ENCODE measurements at regions not wholly inside any gene's neighbourhood (a gene's known extent, or its start where the extent isn't known, plus 50 kb on each side); places are given as distances from the start of the nearest gene placed in this dataset.
A peak's percentile ranks its signal among the peaks of the same experiment; 100 is the strongest.

DNA sequence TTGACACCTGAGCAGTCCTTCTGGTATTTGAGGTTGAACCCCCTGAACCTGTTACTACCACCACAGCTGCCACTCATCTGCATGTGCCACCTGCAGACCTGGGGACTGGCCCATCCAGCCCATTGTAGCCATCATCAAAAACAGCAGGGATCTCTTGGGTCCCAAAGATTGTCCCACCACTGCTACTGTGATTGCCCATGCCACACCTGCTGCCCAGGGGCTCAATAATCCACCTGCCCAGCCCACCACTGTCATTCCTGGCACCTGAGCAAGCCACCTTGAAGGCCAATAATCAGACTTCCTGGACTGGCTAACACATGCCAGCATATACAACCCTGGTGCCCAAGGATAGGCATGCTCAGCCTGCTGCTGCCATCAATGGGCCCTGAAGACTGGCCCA is 327.6 kb downstream of the CYRIA start:
- Histone ChIP-seq H3K9me3 (ENCODE audit: control insufficient read depth in 4 of 4, insufficient read depth in 3 of 4, low read length in 3 of 4) (peaks cover 0 to 6% (median 0%) of the 10 kb centered on the region in 4 donors), H3K27me3 (ENCODE audit: control insufficient read depth in 3 of 3, insufficient read depth in 3 of 3, low read length in 2 of 3) (no peaks in the 10 kb centered on the region), H3K4me1 (ENCODE audit: control insufficient read depth in 5 of 5, insufficient read depth in 5 of 5, low read length in 5 of 5) (peaks cover 0 to 17% (median 4%) of the 10 kb centered on the region in 5 donors), H3K36me3 (ENCODE audit: control insufficient read depth in 4 of 4, insufficient read depth in 4 of 4, low read length in 4 of 4) (no peaks in the 10 kb centered on the region), H3K27ac (ENCODE audit: low read depth in 1 of 2, low read length in 1 of 2) (no peak overlapping the region), H3K9ac (ENCODE audit: insufficient read depth in 1 of 2, low read length in 2 of 2) (no peak overlapping the region), H3K4me3 (no peak overlapping the region)
- no peak for ATAC-seq (ENCODE audit: insufficient read depth, low FRiP score)
- DNase-seq, result no peak
- TF ChIP-seq CTCF (IDR thresholded peaks at IDR 0.05; ENCODE audit: control extremely low read depth, extremely low read depth), result no peak

DNA sequence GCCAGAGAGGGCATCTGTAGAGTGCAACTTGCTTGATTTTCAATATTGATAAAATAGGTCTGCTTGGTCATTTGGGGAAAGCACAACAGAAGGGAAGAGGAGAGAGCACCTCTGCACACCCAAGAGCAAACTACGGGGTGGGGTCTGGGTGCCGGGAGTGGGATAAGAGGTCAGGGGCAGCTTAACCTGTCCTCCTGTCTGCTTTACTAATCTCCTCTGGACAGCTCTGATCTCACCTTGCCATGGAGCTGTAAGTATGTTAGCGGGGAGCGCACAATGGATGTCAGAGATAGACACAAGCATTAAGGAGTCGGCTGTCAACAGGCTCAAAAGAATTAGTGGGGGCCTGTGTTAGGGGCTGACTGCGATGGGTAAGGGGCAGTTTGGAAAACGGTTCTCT is 328.7 kb downstream of the CYRIA start:
- Histone ChIP-seq H3K27ac (ENCODE audit: low read depth in 1 of 2, low read length in 1 of 2) (no peak overlapping the region), H3K9ac (ENCODE audit: insufficient read depth in 1 of 2, low read length in 2 of 2) (no peak overlapping the region), H3K36me3 (ENCODE audit: control insufficient read depth in 4 of 4, insufficient read depth in 4 of 4, low read length in 4 of 4) (no peaks in the 10 kb centered on the region), H3K27me3 (ENCODE audit: control insufficient read depth in 3 of 3, insufficient read depth in 3 of 3, low read length in 2 of 3) (no peaks in the 10 kb centered on the region), H3K4me3 (no peak overlapping the region), H3K9me3 (ENCODE audit: control insufficient read depth in 4 of 4, insufficient read depth in 3 of 4, low read length in 3 of 4) (peaks cover 0 to 6% (median 0%) of the 10 kb centered on the region in 4 donors), H3K4me1 (ENCODE audit: control insufficient read depth in 5 of 5, insufficient read depth in 5 of 5, low read length in 5 of 5) (peaks cover 0 to 24% (median 10%) of the 10 kb centered on the region in 5 donors)
- 94 to 95% methylated on average over 7 of the region's 7 CpGs for WGBS, 2 donors
- no peak for ATAC-seq (ENCODE audit: insufficient read depth, low FRiP score)
- DNase-seq, result no peak
- TF ChIP-seq CTCF (IDR thresholded peaks at IDR 0.05; ENCODE audit: control extremely low read depth, extremely low read depth), result no peak

DNA sequence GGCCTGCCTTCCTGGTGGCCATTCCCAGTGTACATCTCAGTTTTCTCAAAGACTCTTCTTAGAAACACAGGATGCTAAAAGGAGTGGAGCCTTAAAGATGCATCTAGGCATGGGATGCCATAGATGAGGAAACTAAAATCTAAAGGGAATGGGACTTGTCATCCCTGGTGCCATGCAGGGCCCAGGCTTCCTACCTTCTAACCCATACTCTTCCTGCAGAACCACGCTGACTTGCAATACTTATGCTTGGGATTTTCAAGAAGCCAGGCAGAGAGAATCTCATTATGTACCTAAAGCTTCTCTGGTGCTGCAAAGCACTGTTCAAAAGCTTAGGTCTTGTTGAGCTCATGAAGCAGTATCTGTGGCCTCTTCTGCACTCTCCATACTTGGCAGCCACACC is 329.1 kb downstream of the CYRIA start:
- H3K9ac ChIP-seq (ENCODE audit: insufficient read depth in 1 of 2, low read length in 2 of 2), result no peak overlapping the region
- peaks cover 0 to 6% (median 0%) of the 10 kb centered on the region in 4 donors for H3K9me3 ChIP-seq (ENCODE audit: control insufficient read depth in 4 of 4, insufficient read depth in 3 of 4, low read length in 3 of 4)
- no peak for TF ChIP-seq CTCF (IDR thresholded peaks at IDR 0.05; ENCODE audit: control extremely low read depth, extremely low read depth)
- H3K4me3 ChIP-seq, result no peak overlapping the region
- 83 to 95% methylated on average over 1 of the region's 1 CpG for WGBS, 2 donors
- no peaks in the 10 kb centered on the region for H3K27me3 ChIP-seq (ENCODE audit: control insufficient read depth in 3 of 3, insufficient read depth in 3 of 3, low read length in 2 of 3)
- H3K4me1 ChIP-seq (ENCODE audit: control insufficient read depth in 5 of 5, insufficient read depth in 5 of 5, low read length in 5 of 5), result peaks cover 0 to 26% (median 10%) of the 10 kb centered on the region in 5 donors
- H3K36me3 ChIP-seq (ENCODE audit: control insufficient read depth in 4 of 4, insufficient read depth in 4 of 4, low read length in 4 of 4), result no peaks in the 10 kb centered on the region
- no peak overlapping the region for H3K27ac ChIP-seq (ENCODE audit: low read depth in 1 of 2, low read length in 1 of 2)
- ATAC-seq (ENCODE audit: insufficient read depth, low FRiP score), result no peak
- no peak for DNase-seq

DNA sequence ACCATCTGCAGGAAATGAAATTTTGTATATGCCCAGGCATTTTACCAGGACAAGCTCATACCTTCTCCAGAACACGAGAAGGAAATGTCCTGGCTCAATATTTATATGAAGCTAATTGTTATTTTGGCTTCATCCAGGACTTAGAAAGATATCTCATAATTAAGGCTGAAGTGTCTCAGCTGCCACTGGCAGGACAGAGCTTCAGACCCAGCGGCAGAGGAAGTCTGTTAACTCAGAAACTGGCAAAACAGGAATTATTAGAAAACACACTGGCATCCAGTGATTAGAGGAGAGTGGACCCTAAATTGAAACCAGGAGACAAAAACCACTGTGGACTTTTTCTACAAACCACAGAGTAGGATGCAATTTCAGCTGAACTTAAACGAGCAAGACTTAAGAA is 329.7 kb downstream of the CYRIA start:
- no peak for TF ChIP-seq CTCF (IDR thresholded peaks at IDR 0.05; ENCODE audit: control extremely low read depth, extremely low read depth)
- H3K27ac ChIP-seq (ENCODE audit: low read depth in 1 of 2, low read length in 1 of 2), result no peak overlapping the region
- peaks cover 0 to 31% (median 10%) of the 10 kb centered on the region in 5 donors for H3K4me1 ChIP-seq (ENCODE audit: control insufficient read depth in 5 of 5, insufficient read depth in 5 of 5, low read length in 5 of 5)
- WGBS, 2 donors, result 19 to 30% methylated on average over 3 of the region's 3 CpGs
- no peak overlapping the region for H3K9ac ChIP-seq (ENCODE audit: insufficient read depth in 1 of 2, low read length in 2 of 2)
- peak in 1 of 3 donors; percentile 39 for DNase-seq
- peaks cover 0 to 6% (median 0%) of the 10 kb centered on the region in 4 donors for H3K9me3 ChIP-seq (ENCODE audit: control insufficient read depth in 4 of 4, insufficient read depth in 3 of 4, low read length in 3 of 4)
- H3K27me3 ChIP-seq (ENCODE audit: control insufficient read depth in 3 of 3, insufficient read depth in 3 of 3, low read length in 2 of 3), result no peaks in the 10 kb centered on the region
- no peaks in the 10 kb centered on the region for H3K36me3 ChIP-seq (ENCODE audit: control insufficient read depth in 4 of 4, insufficient read depth in 4 of 4, low read length in 4 of 4)
- ATAC-seq (ENCODE audit: insufficient read depth, low FRiP score), result no peak
- no peak overlapping the region for H3K4me3 ChIP-seq
